Kidney epithelial cell (primary cell): ENCODE measurements at regions not wholly inside any gene's neighbourhood (a gene's known extent, or its start where the extent isn't known, plus 50 kb on each side); places are given as distances from the start of the nearest gene placed in this dataset.

Experiments
- DNase-seq: peaks from one replicate; pipeline ENCODE4 v3.0.0-alpha.2; 2010; ENCODE audit warnings: low read depth
- H3K27me3 ChIP-seq: 2 replicates; pipeline ENCODE4 v1.6.0; 2011; ENCODE audit warnings: low read length; ENCODE audit not compliant: control insufficient read depth, insufficient read depth
- H3K36me3 ChIP-seq: 2 replicates; pipeline ENCODE4 v1.5.1; 2011; ENCODE audit warnings: low read length; ENCODE audit not compliant: control insufficient read depth, insufficient read depth
- H3K4me3 ChIP-seq: 2 replicates; pipeline ENCODE4 v1.5.1; 2011; ENCODE audit warnings: low read depth, mild to moderate bottlenecking, control low read depth, low read length
- TF ChIP-seq, protein P1 (sequence below): IDR thresholded peaks from 2 replicates; pipeline ENCODE4 v1.5.1; 2011; ENCODE audit warnings: mild to moderate bottlenecking, moderate library complexity, low read length, control low read depth, inconsistent platforms; ENCODE audit not compliant: insufficient read depth, poor library complexity, severe bottlenecking

DNA sequence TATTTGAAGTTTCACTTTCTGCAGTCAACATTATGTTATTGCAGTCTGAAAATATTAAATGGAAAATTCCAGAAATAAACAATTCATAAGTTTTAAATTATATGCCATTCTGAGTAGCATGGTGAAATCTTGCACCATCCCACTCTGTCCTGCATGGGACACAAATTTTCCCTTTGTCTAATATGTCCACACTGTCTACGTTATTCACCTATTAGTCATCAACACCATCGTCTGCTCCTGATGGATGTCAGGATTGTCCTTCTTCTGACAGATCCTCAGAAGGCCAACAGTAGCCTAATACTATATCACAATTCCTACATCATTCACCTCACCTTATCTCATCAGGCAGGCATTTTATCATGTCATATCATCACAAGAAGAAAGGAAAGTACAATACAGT, 163.1 kb downstream of the TXNL1 start:
- no peaks in the 10 kb centered on the region for H3K36me3 ChIP-seq
- H3K27me3 ChIP-seq, result no peaks in the 10 kb centered on the region
- TF ChIP-seq, protein P1, sequence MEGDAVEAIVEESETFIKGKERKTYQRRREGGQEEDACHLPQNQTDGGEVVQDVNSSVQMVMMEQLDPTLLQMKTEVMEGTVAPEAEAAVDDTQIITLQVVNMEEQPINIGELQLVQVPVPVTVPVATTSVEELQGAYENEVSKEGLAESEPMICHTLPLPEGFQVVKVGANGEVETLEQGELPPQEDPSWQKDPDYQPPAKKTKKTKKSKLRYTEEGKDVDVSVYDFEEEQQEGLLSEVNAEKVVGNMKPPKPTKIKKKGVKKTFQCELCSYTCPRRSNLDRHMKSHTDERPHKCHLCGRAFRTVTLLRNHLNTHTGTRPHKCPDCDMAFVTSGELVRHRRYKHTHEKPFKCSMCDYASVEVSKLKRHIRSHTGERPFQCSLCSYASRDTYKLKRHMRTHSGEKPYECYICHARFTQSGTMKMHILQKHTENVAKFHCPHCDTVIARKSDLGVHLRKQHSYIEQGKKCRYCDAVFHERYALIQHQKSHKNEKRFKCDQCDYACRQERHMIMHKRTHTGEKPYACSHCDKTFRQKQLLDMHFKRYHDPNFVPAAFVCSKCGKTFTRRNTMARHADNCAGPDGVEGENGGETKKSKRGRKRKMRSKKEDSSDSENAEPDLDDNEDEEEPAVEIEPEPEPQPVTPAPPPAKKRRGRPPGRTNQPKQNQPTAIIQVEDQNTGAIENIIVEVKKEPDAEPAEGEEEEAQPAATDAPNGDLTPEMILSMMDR, result no peak
- no peak overlapping the region for H3K4me3 ChIP-seq
- no peak for DNase-seq

DNA sequence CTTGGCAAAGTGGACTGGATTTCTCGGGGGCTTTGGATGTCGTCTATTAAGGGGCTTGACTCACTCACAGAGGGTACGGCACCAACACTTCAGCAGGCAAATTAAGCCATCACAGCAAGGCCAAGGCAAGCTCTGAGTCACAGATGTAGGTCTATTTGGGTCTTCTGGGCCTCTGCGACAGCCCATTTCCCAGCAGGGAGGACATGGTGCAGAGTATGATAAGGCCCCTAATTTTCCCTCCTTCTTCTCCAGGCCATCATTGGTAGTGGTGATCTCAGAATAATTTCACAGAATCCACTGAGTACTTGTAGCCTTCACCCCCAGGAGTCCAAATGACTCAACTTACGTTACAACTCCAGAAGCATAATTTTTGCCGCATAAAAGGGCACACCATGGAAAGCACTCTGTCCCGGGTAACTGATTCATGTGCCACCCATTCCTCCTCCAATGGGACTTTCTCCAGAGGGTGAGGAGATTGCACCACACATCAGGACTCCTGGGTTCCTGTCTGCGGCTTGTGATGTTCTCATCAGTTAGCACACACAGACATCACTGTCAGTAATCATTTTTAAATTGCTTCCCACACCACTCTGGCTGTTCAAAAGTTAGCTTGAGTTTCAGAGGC, 164.9 kb downstream of the TXNL1 start:
- TF ChIP-seq, protein P1, result no peak
- DNase-seq, result no peak
- Histone ChIP-seq H3K27me3 (no peaks in the 10 kb centered on the region), H3K4me3 (no peak overlapping the region), H3K36me3 (no peaks in the 10 kb centered on the region)

DNA sequence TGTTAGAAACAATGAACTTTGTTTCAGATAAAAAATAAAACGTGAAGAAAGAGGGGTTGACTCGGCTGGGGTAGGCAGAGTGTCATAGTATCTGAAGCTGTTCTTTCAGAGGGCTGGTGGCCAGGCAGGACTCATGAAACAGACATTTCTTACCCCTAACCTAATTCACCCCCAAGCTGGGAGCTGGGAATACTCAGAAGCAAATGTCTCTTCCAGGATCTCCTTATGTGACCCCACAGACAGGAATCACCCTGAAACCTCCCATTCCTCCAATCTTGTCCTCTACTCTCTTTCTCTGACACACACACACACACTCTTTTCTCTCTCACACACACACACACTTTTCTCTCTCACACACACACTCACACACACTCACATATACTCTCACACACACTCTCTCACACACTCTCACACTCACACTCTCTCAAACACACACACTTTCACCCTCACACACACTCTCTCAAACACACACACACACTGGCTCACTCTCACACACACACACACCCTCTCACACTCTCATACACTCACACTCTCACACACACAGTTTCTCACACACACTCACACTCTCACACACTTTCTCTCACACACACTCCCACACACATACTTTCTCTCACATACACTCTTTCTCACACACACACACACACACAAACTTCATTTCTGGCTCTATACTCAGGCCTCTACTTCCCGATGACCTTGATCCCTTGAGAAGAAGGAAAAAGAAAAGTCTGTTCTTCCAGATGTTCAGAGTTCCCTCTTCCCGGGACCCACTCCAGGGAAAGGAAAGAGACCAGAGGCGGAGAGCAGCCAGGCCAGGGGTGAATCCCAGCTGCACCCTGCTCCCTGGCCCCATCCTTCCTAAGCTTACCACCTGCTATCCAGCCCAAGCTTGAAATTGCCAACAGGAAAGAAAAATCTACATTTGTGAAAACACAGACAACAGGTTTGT, 167.7 kb downstream of the TXNL1 start:
- H3K4me3 ChIP-seq, result no peak overlapping the region
- no peaks in the 10 kb centered on the region for H3K36me3 ChIP-seq
- TF ChIP-seq, protein P1, result no peak
- no peaks in the 10 kb centered on the region for H3K27me3 ChIP-seq
- DNase-seq, result no peak

DNA sequence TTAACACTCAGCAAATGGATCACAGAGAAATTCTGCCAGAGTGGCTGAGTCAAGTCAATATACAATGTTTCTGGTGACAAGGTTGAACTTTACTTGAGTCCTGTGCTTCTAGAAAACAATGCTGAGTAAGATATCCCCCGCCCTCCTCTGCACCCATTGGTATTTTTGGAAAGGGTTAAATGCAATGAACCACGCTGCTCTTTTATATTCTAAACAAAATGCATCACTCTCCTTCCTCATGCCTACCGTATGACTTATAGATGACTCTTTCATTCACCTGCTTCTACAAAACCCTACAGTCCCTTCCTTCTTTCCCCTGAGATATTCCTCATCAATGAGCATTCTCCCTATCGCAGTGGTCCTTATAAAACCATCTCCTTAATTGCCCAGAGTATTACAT, 168.8 kb downstream of the TXNL1 start:
- Histone ChIP-seq H3K27me3 (no peaks in the 10 kb centered on the region), H3K4me3 (no peak overlapping the region), H3K36me3 (no peaks in the 10 kb centered on the region)
- peak; percentile 9 for DNase-seq
- TF ChIP-seq, protein P1, result no peak

DNA sequence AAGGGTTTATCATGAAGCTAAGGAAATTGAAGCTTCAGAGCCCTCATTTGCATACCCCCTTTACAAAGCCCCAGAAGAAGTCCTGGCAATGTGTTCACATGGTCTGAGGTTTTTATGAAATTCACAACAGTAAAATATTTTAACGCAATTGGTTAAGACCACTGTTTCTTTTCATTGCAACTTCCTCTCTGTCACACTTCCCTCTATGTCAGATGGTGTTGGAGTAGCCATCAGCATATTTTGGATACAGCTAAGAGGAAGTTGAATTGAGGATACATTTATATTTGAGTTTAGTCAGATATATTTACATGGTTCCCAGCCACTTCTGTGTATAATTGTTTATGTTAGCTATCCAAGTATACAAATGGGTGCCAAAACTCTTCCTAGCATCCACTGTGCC, 170.0 kb downstream of the TXNL1 start:
- no peak overlapping the region for H3K4me3 ChIP-seq
- no peak for DNase-seq
- no peaks in the 10 kb centered on the region for H3K36me3 ChIP-seq
- no peaks in the 10 kb centered on the region for H3K27me3 ChIP-seq
- TF ChIP-seq, protein P1, result no peak
